ENCODE measurements at regions not wholly inside any gene's neighbourhood (a gene's known extent, or its start where the extent isn't known, plus 50 kb on each side); places are given as distances from the start of the nearest gene placed in this dataset.

GRCh38 chr10:95133016-95133752 is 60.9 kb upstream of the ACSM6 start:
- peak; percentile 80 for TF ChIP-seq CTCF (IDR thresholded peaks at IDR 0.05)
- no peak for TF ChIP-seq RXRA (IDR thresholded peaks at IDR 0.05; ENCODE audit: borderline replicate concordance, low read depth)
- TF ChIP-seq NRF1 (IDR thresholded peaks at IDR 0.05; ENCODE audit: low read depth, low read length), result no peak
- TF ChIP-seq TEAD4 (IDR thresholded peaks at IDR 0.05; ENCODE audit: borderline replicate concordance, insufficient read depth), result no peak
- no peak for TF ChIP-seq FOSL2 (IDR thresholded peaks at IDR 0.05; ENCODE audit: borderline replicate concordance, low read depth)
- peak; percentile 80 for TF ChIP-seq NFIC (IDR thresholded peaks at IDR 0.05; ENCODE audit: borderline replicate concordance)
- TF ChIP-seq SIN3A (IDR thresholded peaks at IDR 0.05; ENCODE audit: borderline replicate concordance, low read depth, low read length), result no peak
- no peak for TF ChIP-seq GABPA (IDR thresholded peaks at IDR 0.05; ENCODE audit: low read depth)
- TF ChIP-seq RCOR1 (IDR thresholded peaks at IDR 0.05; ENCODE audit: low read length), result no peak

All from SK-N-SH (cell line).